IMR-90 (cell line): ENCODE measurements at regions not wholly inside any gene's neighbourhood (a gene's known extent, or its start where the extent isn't known, plus 50 kb on each side); places are given as distances from the start of the nearest gene placed in this dataset.

Experiments
- ATAC-seq: fragments of 200-7000 bp; cut with Tn5 transposase; 2 replicates; pipeline ENCODE4 v1.9.1; 2020; ENCODE audit warnings: low read depth, mild to moderate bottlenecking, moderate library complexity
- BruUV-seq: library from RNA; stranded (reverse); fragments of 400-500 nt; replicated peaks from 2 replicates; lab custom pipeline; 2021; lab: Mats Ljungman, UMichigan
- CTCF ChIA-PET: fragments of 300-600 bp; formaldehyde crosslinking; extraction: SDS; loops from one replicate; lab custom pipeline; 2021; ENCODE audit warnings: antibody characterized with exemption; lab: Yijun Ruan, JAX
- POLR2A ChIA-PET: fragments of 300-600 bp; sonication (Branson Sonifier 250); formaldehyde crosslinking; loops from one replicate; lab custom pipeline; 2022; ENCODE audit warnings: antibody characterized with exemption; ENCODE audit not compliant: unreplicated experiment; lab: Charles Lee
- DNase-seq: peaks from one replicate; pipeline ENCODE4 v3.0.0; 2013
- H2AFZ ChIP-seq: replicated peaks from 2 replicates; pipeline ENCODE3; 2013; ENCODE audit warnings: low read length, mild to moderate bottlenecking; ENCODE audit not compliant: poor library complexity
- H2AK5ac ChIP-seq: 2 replicates; pipeline ENCODE4 v1.6.1; 2013; ENCODE audit warnings: low read depth, low read length, inconsistent platforms
- H2AK9ac ChIP-seq: replicated peaks from 2 replicates; pipeline ENCODE3; 2013; ENCODE audit warnings: mild to moderate bottlenecking, low read depth, low read length, moderate library complexity; ENCODE audit not compliant: poor library complexity
- H2BK120ac ChIP-seq: 2 replicates; pipeline ENCODE4 v1.6.1; 2013; ENCODE audit warnings: low read depth, low read length, inconsistent platforms
- H2BK15ac ChIP-seq: 3 replicates; pipeline ENCODE4 v1.6.1; 2013; ENCODE audit warnings: low read depth, low read length, inconsistent platforms
- H2BK20ac ChIP-seq: 2 replicates; pipeline ENCODE4 v1.6.1; 2013; ENCODE audit warnings: low read depth, mild to moderate bottlenecking, inconsistent platforms, low read length, moderate library complexity
- H2BK5ac ChIP-seq: 2 replicates; pipeline ENCODE4 v1.6.1; 2013; ENCODE audit warnings: mild to moderate bottlenecking, low read depth, low read length, inconsistent platforms; ENCODE audit not compliant: poor library complexity, severe bottlenecking
- H3K14ac ChIP-seq: replicated peaks from 2 replicates; pipeline ENCODE4 v1.6.1; 2013; ENCODE audit warnings: low read depth, low read length, inconsistent platforms
- H3K18ac ChIP-seq: 2 replicates; pipeline ENCODE4 v1.6.1; 2013; ENCODE audit warnings: low read depth, low read length, control low read depth
- H3K23ac ChIP-seq: 2 replicates; pipeline ENCODE4 v1.6.1; 2013; ENCODE audit warnings: low read depth, low read length, inconsistent platforms
- H3K27ac ChIP-seq: 2 replicates; pipeline ENCODE4 v1.5.1; 2013; ENCODE audit warnings: mild to moderate bottlenecking, control low read depth, low read length; ENCODE audit not compliant: insufficient read depth
- H3K27me3 ChIP-seq: 2 replicates; pipeline ENCODE4 v1.6.1; 2013; ENCODE audit warnings: low read length; ENCODE audit not compliant: control insufficient read depth, insufficient read depth
- H3K36me3 ChIP-seq: 2 replicates; pipeline ENCODE4 v1.6.1; 2013; ENCODE audit warnings: low read length, mixed read lengths; ENCODE audit not compliant: control insufficient read depth, insufficient read depth
- H3K4ac ChIP-seq: 2 replicates; pipeline ENCODE4 v1.6.1; 2013; ENCODE audit warnings: low read depth, low read length, inconsistent platforms
- H3K4me1 ChIP-seq: 2 replicates; pipeline ENCODE4 v1.6.1; 2013; ENCODE audit warnings: low read length, mixed read lengths; ENCODE audit not compliant: control insufficient read depth, insufficient read depth
- H3K4me2 ChIP-seq: 2 replicates; pipeline ENCODE4 v1.6.1; 2013; ENCODE audit warnings: low read depth, mild to moderate bottlenecking, control low read depth, low read length, moderate library complexity
- H3K4me3 ChIP-seq: 2 replicates; pipeline ENCODE4 v1.5.1; 2013; ENCODE audit warnings: low read depth, mild to moderate bottlenecking, control low read depth, low read length, moderate library complexity; ENCODE audit not compliant: insufficient read depth
- H3K56ac ChIP-seq: 2 replicates; pipeline ENCODE4 v1.6.1; 2013; ENCODE audit warnings: low read length, inconsistent platforms; ENCODE audit not compliant: insufficient read depth; ENCODE audit errors: extremely low read depth
- H3K79me1 ChIP-seq, 2 experiments: 2 replicates each; pipeline ENCODE4 v1.6.1; 2013; ENCODE audit warnings: low read length in 2 of 2, inconsistent platforms in 1 of 2, low read depth in 1 of 2
- H3K9ac ChIP-seq: 2 replicates; pipeline ENCODE4 v1.6.1; 2013; ENCODE audit warnings: low read depth, low read length, control low read depth
- H3K9me1 ChIP-seq: 2 replicates; pipeline ENCODE4 v1.6.1; 2013; ENCODE audit warnings: low read length, inconsistent platforms; ENCODE audit not compliant: insufficient read depth
- H3K9me3 ChIP-seq: 2 replicates; pipeline ENCODE4 v1.6.1; 2013; ENCODE audit warnings: low read length; ENCODE audit not compliant: control insufficient read depth, insufficient read depth
- H4K20me1 ChIP-seq: 2 replicates; pipeline ENCODE4 v1.6.1; 2013; ENCODE audit warnings: low read length, inconsistent platforms; ENCODE audit not compliant: insufficient read depth
- H4K5ac ChIP-seq: 2 replicates; pipeline ENCODE4 v1.6.1; 2013; ENCODE audit warnings: mild to moderate bottlenecking, low read depth, low read length, control low read depth
- H4K8ac ChIP-seq, 2 experiments: 2 replicates each; pipeline ENCODE4 v1.6.1; 2013; ENCODE audit warnings: low read depth in 2 of 2, low read length in 2 of 2, control low read depth in 1 of 2, inconsistent platforms in 1 of 2
- H4K91ac ChIP-seq: 2 replicates; pipeline ENCODE4 v1.6.1; 2013; ENCODE audit warnings: low read depth, low read length, inconsistent platforms; ENCODE audit not compliant: insufficient read depth
- BHLHE40 ChIP-seq: fragments of 150-350 bp; IDR thresholded peaks from 2 replicates; pipeline ENCODE4 v1.6.1; 2016; ENCODE audit warnings: mild to moderate bottlenecking, low read depth, low read length
- CEBPB ChIP-seq: IDR thresholded peaks from 2 replicates; pipeline ENCODE4 v1.6.1; 2012; ENCODE audit warnings: low read depth, low read length, improper control_type of control experiment
- CHD1 ChIP-seq: IDR thresholded peaks from 2 replicates; pipeline ENCODE4 v1.6.1; 2012; ENCODE audit warnings: low read depth, low read length, improper control_type of control experiment
- ELK1 ChIP-seq: fragments of 150-350 bp; IDR thresholded peaks from 2 replicates; pipeline ENCODE4 v1.6.1; 2016; ENCODE audit warnings: low read depth, mild to moderate bottlenecking, low read length, moderate library complexity, borderline replicate concordance
- FOS ChIP-seq: fragments of 150-350 bp; IDR thresholded peaks from 2 replicates; pipeline ENCODE4 v1.6.1; 2016; ENCODE audit warnings: low read depth, low read length
- MAFK ChIP-seq: IDR thresholded peaks from 2 replicates; pipeline ENCODE4 v1.6.1; 2012; ENCODE audit warnings: low read depth, low read length, improper control_type of control experiment
- MAZ ChIP-seq: IDR thresholded peaks from 2 replicates; pipeline ENCODE4 v1.6.1; 2012; ENCODE audit warnings: low read depth, mild to moderate bottlenecking, low read length, improper control_type of control experiment, moderate library complexity, borderline replicate concordance
- NFE2L2 ChIP-seq: fragments of 150-350 bp; IDR thresholded peaks from 2 replicates; pipeline ENCODE4 v1.6.1; 2016; ENCODE audit warnings: low read depth, mild to moderate bottlenecking, low read length
- POLR2A ChIP-seq: IDR thresholded peaks from 2 replicates; pipeline ENCODE4 v1.6.1; 2012; ENCODE audit warnings: mild to moderate bottlenecking, low read depth, low read length
- RAD21 ChIP-seq: IDR thresholded peaks from 2 replicates; pipeline ENCODE4 v1.6.1; 2012; ENCODE audit warnings: low read length, improper control_type of control experiment
- RCOR1 ChIP-seq: IDR thresholded peaks from 2 replicates; pipeline ENCODE4 v1.6.1; 2012; ENCODE audit warnings: mild to moderate bottlenecking, low read length, improper control_type of control experiment; ENCODE audit not compliant: insufficient replicate concordance
- RFX5 ChIP-seq: IDR thresholded peaks from 2 replicates; pipeline ENCODE4 v1.8.0; 2012; ENCODE audit warnings: low read depth, mild to moderate bottlenecking, low read length, moderate library complexity
- SMC3 ChIP-seq: fragments of 150-350 bp; IDR thresholded peaks from 2 replicates; pipeline ENCODE4 v1.6.1; 2016; ENCODE audit warnings: low read depth, mild to moderate bottlenecking, antibody characterized with exemption, low read length, moderate library complexity
- USF2 ChIP-seq: fragments of 150-350 bp; IDR thresholded peaks from 2 replicates; pipeline ENCODE4 v1.6.1; 2017; ENCODE audit warnings: mild to moderate bottlenecking, antibody characterized with exemption, low read length, low read depth
- WGBS, 2 experiments: methylation state at CpG; one replicate each; pipeline versions ENCODE4 v1.1.5 to v1.1.7; 2013; ENCODE audit warnings: missing lambda C conversion rate in 2 of 2; ENCODE audit not compliant: insufficient read length in 1 of 2; ENCODE audit errors: extremely low coverage in 2 of 2; 5-methylcytosine and 5-hydroxymethylcytosine counted together
- dilution Hi-C: fragments of 300-500 bp; cut with HindIII; formaldehyde crosslinking; loops from one replicate; pipeline ENCODE4 v1.14.3; 2018; ENCODE audit warnings: low sequenced_read_pairs; ENCODE audit not compliant: unreplicated experiment
- in situ Hi-C: fragments of 300-500 bp; cut with MboI; formaldehyde crosslinking; loops from 3 replicates; pipeline ENCODE4 v1.14.3; 2019; ENCODE audit warnings: low sequenced_read_pairs, inconsistent platforms, mixed read lengths
- intact Hi-C: fragments of 100-400 bp; cut with micrococcal nuclease; formaldehyde crosslinking; loops from 2 replicates; pipeline ENCODE4 v1.10.0; 2022
- TF ChIP-seq, protein P1 (sequence below): conservative IDR thresholded peaks from 2 replicates; pipeline ENCODE4 v1.5.1; 2012; ENCODE audit warnings: mild to moderate bottlenecking, low read depth, low read length, improper control_type of control experiment

DNA sequence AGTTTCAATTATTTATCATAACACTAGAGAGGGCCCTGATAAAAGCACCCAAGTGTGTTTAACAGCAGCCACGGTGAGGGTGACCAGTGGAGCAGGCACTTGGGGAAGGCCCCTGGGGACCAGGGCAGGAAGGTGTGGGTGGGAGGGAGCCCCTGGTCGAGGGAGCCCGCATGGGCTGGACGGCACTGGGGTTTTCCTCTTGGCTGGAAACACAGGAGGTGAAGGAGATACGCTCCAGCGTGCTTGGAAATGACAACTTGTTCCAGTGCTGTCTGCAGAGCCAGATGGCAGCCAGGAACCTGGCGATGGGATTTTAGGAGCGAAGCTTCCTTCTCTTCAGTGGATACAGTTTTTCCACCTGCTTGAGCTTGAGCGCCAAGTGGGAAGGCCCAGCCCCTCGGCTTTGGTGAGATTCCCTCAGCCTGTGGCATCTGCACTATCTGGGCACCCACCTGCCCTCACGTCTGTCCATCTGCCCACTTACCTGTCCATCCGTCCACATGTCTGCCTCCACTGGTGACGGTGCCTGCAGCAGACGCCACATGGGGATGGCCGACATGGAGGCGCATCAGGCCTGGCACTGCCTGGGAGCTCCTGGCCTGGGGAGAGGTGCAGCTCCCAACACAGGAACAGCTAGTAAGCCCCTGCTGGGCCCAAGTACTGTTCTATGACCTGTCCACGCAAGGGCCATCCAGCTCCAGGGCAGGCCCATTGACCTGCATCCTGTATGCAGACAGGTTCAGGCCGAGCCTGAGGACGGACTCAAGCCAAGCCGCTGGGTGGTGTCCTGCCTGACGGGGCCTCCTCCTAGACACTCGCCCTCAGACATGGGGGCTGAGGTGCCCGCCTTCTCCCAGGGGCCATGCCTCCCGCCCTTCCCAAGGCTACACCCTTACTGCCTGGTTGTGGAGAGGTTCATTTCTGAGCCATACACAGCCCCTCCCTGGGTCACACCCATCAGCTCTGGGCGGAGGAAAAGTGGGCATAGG lies 192.2 kb upstream of the C14orf180 start:
- no peak overlapping the region for H3K23ac ChIP-seq
- H3K27ac ChIP-seq, result no peak overlapping the region
- H3K4me3 ChIP-seq, result no peak overlapping the region
- H2BK15ac ChIP-seq, result no peak overlapping the region
- H2BK5ac ChIP-seq, result no peak overlapping the region
- H3K79me1 ChIP-seq, result no peaks in the 10 kb centered on the region
- no peak overlapping the region for H4K8ac ChIP-seq
- dilution Hi-C loops, result no loop called here
- H2BK120ac ChIP-seq, result no peak overlapping the region
- H2AFZ ChIP-seq, result no peak overlapping the region
- DNase-seq, result no peak
- H4K91ac ChIP-seq, result no peak overlapping the region
- no peak for ATAC-seq
- no peaks in the 10 kb centered on the region for H4K20me1 ChIP-seq
- peak overlapping the region; percentile 28 for H2AK9ac ChIP-seq
- H3K4me1 ChIP-seq, result no peaks in the 10 kb centered on the region
- H3K9me1 ChIP-seq, result no peaks in the 10 kb centered on the region
- H3K4me2 ChIP-seq, result no peak overlapping the region
- H4K5ac ChIP-seq, result no peak overlapping the region
- H3K9me3 ChIP-seq, result peaks cover 30% of the 10 kb centered on the region
- intact Hi-C loops, result no loop called here
- H3K14ac ChIP-seq, result no peak overlapping the region
- no peaks in the 10 kb centered on the region for H3K36me3 ChIP-seq
- CTCF ChIA-PET, result no interaction called here
- in situ Hi-C loops, result no loop called here
- H3K27me3 ChIP-seq, result no peaks in the 10 kb centered on the region
- H3K9ac ChIP-seq, result no peak overlapping the region
- H3K4ac ChIP-seq, result no peak overlapping the region
- H2BK20ac ChIP-seq, result no peak overlapping the region
- H3K18ac ChIP-seq, result no peak overlapping the region
- 69% methylated on average over 8 of the region's 25 CpGs; no CpG with 5 or more reads in 1 of the 2 experiments for WGBS, 2 experiments
- BruUV-seq, result no TSS peak
- H3K56ac ChIP-seq, result no peak overlapping the region
- POLR2A ChIA-PET, result no interaction called here
- H2AK5ac ChIP-seq, result no peak overlapping the region
- TF ChIP-seq RAD21, result no peak
- TF ChIP-seq RCOR1, result no peak
- TF ChIP-seq RFX5, result no peak
- no peak for TF ChIP-seq ELK1
- no peak for TF ChIP-seq SMC3
- no peak for TF ChIP-seq CHD1
- no peak for TF ChIP-seq MAZ
- no peak for TF ChIP-seq FOS
- TF ChIP-seq, protein P1, sequence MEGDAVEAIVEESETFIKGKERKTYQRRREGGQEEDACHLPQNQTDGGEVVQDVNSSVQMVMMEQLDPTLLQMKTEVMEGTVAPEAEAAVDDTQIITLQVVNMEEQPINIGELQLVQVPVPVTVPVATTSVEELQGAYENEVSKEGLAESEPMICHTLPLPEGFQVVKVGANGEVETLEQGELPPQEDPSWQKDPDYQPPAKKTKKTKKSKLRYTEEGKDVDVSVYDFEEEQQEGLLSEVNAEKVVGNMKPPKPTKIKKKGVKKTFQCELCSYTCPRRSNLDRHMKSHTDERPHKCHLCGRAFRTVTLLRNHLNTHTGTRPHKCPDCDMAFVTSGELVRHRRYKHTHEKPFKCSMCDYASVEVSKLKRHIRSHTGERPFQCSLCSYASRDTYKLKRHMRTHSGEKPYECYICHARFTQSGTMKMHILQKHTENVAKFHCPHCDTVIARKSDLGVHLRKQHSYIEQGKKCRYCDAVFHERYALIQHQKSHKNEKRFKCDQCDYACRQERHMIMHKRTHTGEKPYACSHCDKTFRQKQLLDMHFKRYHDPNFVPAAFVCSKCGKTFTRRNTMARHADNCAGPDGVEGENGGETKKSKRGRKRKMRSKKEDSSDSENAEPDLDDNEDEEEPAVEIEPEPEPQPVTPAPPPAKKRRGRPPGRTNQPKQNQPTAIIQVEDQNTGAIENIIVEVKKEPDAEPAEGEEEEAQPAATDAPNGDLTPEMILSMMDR, result no peak
- TF ChIP-seq USF2, result no peak
- TF ChIP-seq BHLHE40, result no peak
- TF ChIP-seq NFE2L2, result no peak
- TF ChIP-seq MAFK, result no peak
- TF ChIP-seq POLR2A, result no peak
- no peak for TF ChIP-seq CEBPB
